Stimulated activated naive CD4-positive, alpha-beta T cell treated with Interleukin-2 at 50 U/mL for 16 hours (primary cell): ENCODE measurements at regions not wholly inside any gene's neighbourhood (a gene's known extent, or its start where the extent isn't known, plus 50 kb on each side); places are given as distances from the start of the nearest gene placed in this dataset.
"Not testable (repeated sequence)": the region's sequence is repeated elsewhere in the genome, so short reads cannot be mapped to it uniquely, and the experiment has no call there.

ENCODE experiments used
- DNase-seq: peaks from one replicate; lab custom pipeline; 2025; lab: John Stamatoyannopoulos, UW

- DNase-seq: no peak
Observed at GRCh38 chr9:78972303-78972999, 599.3 kb upstream of the TLE4 start.

- DNase-seq: no peak
Observed at GRCh38 chr9:78973907-78974306, 597.9 kb upstream of the TLE4 start.

GRCh38 chr9:78982849-78983248 is 588.9 kb upstream of the TLE4 start:
- no peak for DNase-seq

GRCh38 chr9:78985084-78985738 is 586.6 kb upstream of the TLE4 start:
- no peak for DNase-seq

- DNase-seq: no peak
Observed at GRCh38 chr9:78986446-78986845, 585.3 kb upstream of the TLE4 start.

GRCh38 chr9:78989031-78989658 is 582.6 kb upstream of the TLE4 start:
- DNase-seq: no peak

- DNase-seq: no peak
Observed at GRCh38 chr9:78994471-78994870, 577.3 kb upstream of the TLE4 start.

GRCh38 chr9:78994974-78995373 is 576.8 kb upstream of the TLE4 start:
- DNase-seq: not testable (repeated sequence)

- DNase-seq: no peak
Observed at GRCh38 chr9:78997296-78997695, 574.5 kb upstream of the TLE4 start.

GRCh38 chr9:79000230-79001002 is 571.3 kb upstream of the TLE4 start:
- DNase-seq: no peak

GRCh38 chr9:79001012-79001411 is 570.8 kb upstream of the TLE4 start:
- DNase-seq: no peak

GRCh38 chr9:79003514-79003913 is 568.3 kb upstream of the TLE4 start:
- no peak for DNase-seq

GRCh38 chr9:79004032-79004431 is 567.7 kb upstream of the TLE4 start:
- DNase-seq: no peak

GRCh38 chr9:79006546-79006945 is 565.2 kb upstream of the TLE4 start:
- DNase-seq: no peak

- DNase-seq: no peak
Observed at GRCh38 chr9:79007701-79008483, 563.9 kb upstream of the TLE4 start.

- DNase-seq: no peak
Observed at GRCh38 chr9:79008916-79009315, 562.8 kb upstream of the TLE4 start.

- DNase-seq: no peak
Observed at GRCh38 chr9:79011461-79011860, 560.3 kb upstream of the TLE4 start.

- no peak for DNase-seq
Observed at GRCh38 chr9:79012561-79012960, 559.2 kb upstream of the TLE4 start.

- no peak for DNase-seq
Observed at GRCh38 chr9:79013715-79014610, 557.8 kb upstream of the TLE4 start.

GRCh38 chr9:79014929-79015699 is 556.7 kb upstream of the TLE4 start:
- DNase-seq: no peak
